HepG2 (cell line): ENCODE measurements at regions not wholly inside any gene's neighbourhood (a gene's known extent, or its start where the extent isn't known, plus 50 kb on each side); places are given as distances from the start of the nearest gene placed in this dataset.

Experiments used
- ARID4A ChIP-seq: sonication (generic); formaldehyde crosslinking; IDR thresholded peaks from 2 replicates; pipeline ENCODE4 v1.5.0; 2020; ENCODE audit warnings: mild to moderate bottlenecking, missing genetic modification reagents, borderline replicate concordance
- POGZ ChIP-seq: sonication (generic); formaldehyde crosslinking; IDR thresholded peaks from 2 replicates; pipeline ENCODE4 v1.4.0; 2020; ENCODE audit warnings: mild to moderate bottlenecking, missing genetic modification reagents
- STAT6 ChIP-seq: sonication (generic); formaldehyde crosslinking; IDR thresholded peaks from 2 replicates; pipeline ENCODE4 v1.4.0; 2020; ENCODE audit warnings: missing genetic modification reagents, mild to moderate bottlenecking, borderline replicate concordance

GRCh38 chr4:152211936-152212653 lies 323.8 kb downstream of the FBXW7 start (continued):
- TF ChIP-seq ARID4A (CRISPR knock-in tag) (no peak), STAT6 (CRISPR knock-in tag) (no peak), POGZ (no peak)
